H1 (cell line): ENCODE measurements at regions not wholly inside any gene's neighbourhood (a gene's known extent, or its start where the extent isn't known, plus 50 kb on each side); places are given as distances from the start of the nearest gene placed in this dataset.

Source experiments
- ATF3 ChIP-seq: IDR thresholded peaks from 2 replicates; pipeline ENCODE4 v1.6.1; 2011; ENCODE audit warnings: low read depth, mild to moderate bottlenecking, low read length; ENCODE audit not compliant: insufficient read depth
- CBX5 ChIP-seq: fragments of 300-800, 300-1000 bp; sonication (generic); IDR thresholded peaks from 2 replicates; pipeline ENCODE4 v1.7.1; 2016; ENCODE audit warnings: antibody characterized with exemption, low read length, low read depth
- EGR1 ChIP-seq: IDR thresholded peaks from 2 replicates; pipeline ENCODE4 v1.6.1; 2011; ENCODE audit warnings: low read depth, low read length, borderline replicate concordance
- FOSL1 ChIP-seq: IDR thresholded peaks from 2 replicates; pipeline ENCODE4 v1.6.1; 2011; ENCODE audit warnings: mild to moderate bottlenecking, low read depth, low read length, moderate library complexity; ENCODE audit not compliant: insufficient read depth
- KDM1A ChIP-seq: fragments of 200-600, 300-600 bp; sonication (generic); IDR thresholded peaks from 2 replicates; pipeline ENCODE4 v1.7.1; 2016; ENCODE audit warnings: mild to moderate bottlenecking, low read length, borderline replicate concordance
- NRF1 ChIP-seq: IDR thresholded peaks from 2 replicates; pipeline ENCODE4 v1.6.1; 2011; ENCODE audit warnings: mild to moderate bottlenecking, low read depth, low read length, improper control_type of control experiment
- SIRT6 ChIP-seq: IDR thresholded peaks from one replicate; pipeline ENCODE4 v1.7.1; 2012; ENCODE audit warnings: low read length, inconsistent platforms
- USF2 ChIP-seq: IDR thresholded peaks from 2 replicates; pipeline ENCODE4 v1.6.1; 2011; ENCODE audit warnings: low read length, improper control_type of control experiment

GRCh38 chr11:16441461-16441860 is 85.1 kb upstream of the SOX6 start (continued):
- TF ChIP-seq FOSL1 (no peak), ATF3 (no peak), KDM1A (no peak), CBX5 (no peak), SIRT6 (no peak), NRF1 (no peak), EGR1 (no peak), USF2 (no peak)
